Smooth muscle cell (in vitro differentiated cells): ENCODE measurements at regions not wholly inside any gene's neighbourhood (a gene's known extent, or its start where the extent isn't known, plus 50 kb on each side); places are given as distances from the start of the nearest gene placed in this dataset.

ENCODE experiments used
- DNase-seq: peaks from one replicate; lab custom pipeline; 2025; ENCODE audit not compliant: unreplicated experiment; lab: John Stamatoyannopoulos, UW
- H2AFZ ChIP-seq: fragments of 200-600 bp; sonication (generic); 2 replicates; pipeline ENCODE4 v1.6.0; 2016; ENCODE audit warnings: antibody characterized with exemption, low read depth, mild to moderate bottlenecking
- H3F3A ChIP-seq: fragments of 200-600 bp; sonication (generic); 2 replicates; pipeline ENCODE4 v1.6.0; 2017; ENCODE audit warnings: antibody characterized with exemption, low read depth
- H3K27ac ChIP-seq: fragments of 200-600 bp; sonication (generic); 2 replicates; pipeline ENCODE4 v1.5.1; 2016; ENCODE audit warnings: low read depth, mild to moderate bottlenecking
- H3K27me3 ChIP-seq: fragments of 200-600 bp; sonication (generic); 2 replicates; pipeline ENCODE4 v1.6.1; 2016; ENCODE audit warnings: low read depth, mild to moderate bottlenecking
- H3K36me3 ChIP-seq: fragments of 200-600 bp; sonication (generic); 2 replicates; pipeline ENCODE4 v1.5.1; 2016; ENCODE audit warnings: low read depth
- H3K4me1 ChIP-seq: fragments of 200-600 bp; sonication (generic); 2 replicates; pipeline ENCODE4 v1.5.1; 2016; ENCODE audit warnings: low read depth
- H3K4me2 ChIP-seq: fragments of 200-600 bp; sonication (generic); 2 replicates; pipeline ENCODE4 v1.6.0; 2016; ENCODE audit warnings: mild to moderate bottlenecking
- H3K4me3 ChIP-seq: fragments of 200-600 bp; sonication (generic); 2 replicates; pipeline ENCODE4 v1.5.1; 2016; ENCODE audit warnings: mild to moderate bottlenecking
- H3K79me2 ChIP-seq: fragments of 200-600 bp; sonication (generic); 2 replicates; pipeline ENCODE4 v1.6.0; 2016; ENCODE audit warnings: low read depth, mild to moderate bottlenecking
- H3K9ac ChIP-seq: fragments of 200-600 bp; sonication (generic); 2 replicates; pipeline ENCODE4 v1.6.0; 2016; ENCODE audit warnings: low read depth
- H3K9me3 ChIP-seq: fragments of 200-600 bp; sonication (generic); replicated peaks from 2 replicates; pipeline ENCODE4 v1.5.1; 2016; ENCODE audit warnings: low read depth
- H4K20me1 ChIP-seq: fragments of 200-600 bp; sonication (generic); 2 replicates; pipeline ENCODE4 v1.6.0; 2016; ENCODE audit warnings: low read depth
- CTCF ChIP-seq: fragments of 200-600 bp; sonication (generic); IDR thresholded peaks from 2 replicates; pipeline ENCODE4 v1.5.1; 2017; ENCODE audit warnings: borderline replicate concordance, mild to moderate bottlenecking, antibody characterized with exemption; ENCODE audit not compliant: insufficient read depth, poor library complexity, severe bottlenecking
- WGBS: methylation state at CpG from one replicate; pipeline ENCODE4 v1.1.7; 2016; ENCODE audit warnings: low lambda C conversion rate; 5-methylcytosine and 5-hydroxymethylcytosine counted together

GRCh38 chr12:127681151-127681754 is 585.7 kb upstream of the TMEM132C start:
- H3K79me2 ChIP-seq, result no peaks in the 10 kb centered on the region
- no peaks in the 10 kb centered on the region for H3F3A ChIP-seq
- H4K20me1 ChIP-seq, result no peaks in the 10 kb centered on the region
- H3K27ac ChIP-seq, result no peak overlapping the region
- no peak overlapping the region for H3K4me3 ChIP-seq
- no peak overlapping the region for H3K4me2 ChIP-seq
- H3K36me3 ChIP-seq, result no peaks in the 10 kb centered on the region
- DNase-seq, result no peak
- H2AFZ ChIP-seq, result no peak overlapping the region
- no peaks in the 10 kb centered on the region for H3K4me1 ChIP-seq
- no peak overlapping the region for H3K9ac ChIP-seq
- TF ChIP-seq CTCF, result no peak
- WGBS, result 36% methylated on average over 9 of the region's 9 CpGs
- H3K27me3 ChIP-seq, result no peaks in the 10 kb centered on the region
- no peaks in the 10 kb centered on the region for H3K9me3 ChIP-seq

GRCh38 chr12:127685491-127685890 is 581.5 kb upstream of the TMEM132C start:
- no peak overlapping the region for H3K4me2 ChIP-seq
- H3K4me1 ChIP-seq, result no peaks in the 10 kb centered on the region
- no peaks in the 10 kb centered on the region for H3K36me3 ChIP-seq
- no peaks in the 10 kb centered on the region for H3K79me2 ChIP-seq
- H3K9me3 ChIP-seq, result no peaks in the 10 kb centered on the region
- no peak overlapping the region for H3K9ac ChIP-seq
- H2AFZ ChIP-seq, result no peak overlapping the region
- no peaks in the 10 kb centered on the region for H3F3A ChIP-seq
- DNase-seq, result no peak
- no peak overlapping the region for H3K4me3 ChIP-seq
- no peaks in the 10 kb centered on the region for H3K27me3 ChIP-seq
- no peak for TF ChIP-seq CTCF
- H4K20me1 ChIP-seq, result no peaks in the 10 kb centered on the region
- WGBS, result 85% methylated on average over 2 of the region's 2 CpGs
- H3K27ac ChIP-seq, result no peak overlapping the region

- Histone ChIP-seq H4K20me1 (no peaks in the 10 kb centered on the region), H2AFZ (no peak overlapping the region), H3F3A (no peaks in the 10 kb centered on the region), H3K9ac (no peak overlapping the region), H3K36me3 (no peaks in the 10 kb centered on the region), H3K4me1 (no peaks in the 10 kb centered on the region), H3K9me3 (no peaks in the 10 kb centered on the region), H3K4me3 (no peak overlapping the region), H3K79me2 (no peaks in the 10 kb centered on the region), H3K27me3 (no peaks in the 10 kb centered on the region), H3K27ac (no peak overlapping the region), H3K4me2 (no peak overlapping the region)
- no peak for DNase-seq
- WGBS, result 84% methylated on average over 9 of the region's 9 CpGs
- TF ChIP-seq CTCF, result no peak
These were observed 581.0 kb upstream of the TMEM132C start for GRCh38 chr12:127685931-127686330.

GRCh38 chr12:127687181-127687580 is 579.8 kb upstream of the TMEM132C start:
- Histone ChIP-seq H3K4me1 (no peaks in the 10 kb centered on the region), H3K9me3 (no peaks in the 10 kb centered on the region), H2AFZ (no peak overlapping the region), H3F3A (no peaks in the 10 kb centered on the region), H3K36me3 (no peaks in the 10 kb centered on the region), H3K27me3 (peaks cover under 1% of the 10 kb centered on the region), H3K9ac (no peak overlapping the region), H3K27ac (no peak overlapping the region), H3K4me3 (no peak overlapping the region), H3K79me2 (no peaks in the 10 kb centered on the region), H3K4me2 (no peak overlapping the region), H4K20me1 (no peaks in the 10 kb centered on the region)
- no peak for DNase-seq
- WGBS, result 39% methylated on average over 2 of the region's 2 CpGs
- TF ChIP-seq CTCF, result no peak
